GM12878 (cell line): ENCODE measurements at regions not wholly inside any gene's neighbourhood (a gene's known extent, or its start where the extent isn't known, plus 50 kb on each side); places are given as distances from the start of the nearest gene placed in this dataset.

Source experiments
- ATAC-seq: fragments of 200-7000 bp; cut with Tn5 transposase; 3 replicates; pipeline ENCODE4 v1.9.1; 2020; ENCODE audit warnings: mild to moderate bottlenecking, moderate library complexity
- BruUV-seq: library from RNA; stranded (reverse); fragments of 400-500 nt; replicated peaks from 2 replicates; lab custom pipeline; 2021; lab: Mats Ljungman, UMichigan
- CTCF ChIA-PET: fragments of 300-600 bp; sonication (Branson Sonifier 250); formaldehyde crosslinking; extraction: SDS; loops from one replicate; lab custom pipeline; 2021; ENCODE audit warnings: inconsistent platforms; lab: Yijun Ruan, JAX
- POLR2A ChIA-PET: fragments of 350-600 bp; formaldehyde crosslinking; extraction: SDS; loops from one replicate; lab custom pipeline; 2021; ENCODE audit warnings: inconsistent platforms; lab: Charles Lee
- RAD21 ChIA-PET: fragments of 300-600 bp; sonication (Branson Sonifier 250); formaldehyde crosslinking; loops from one replicate; lab custom pipeline; 2023; ENCODE audit warnings: antibody characterized with exemption; ENCODE audit not compliant: unreplicated experiment; lab: Charles Lee
- SMC1A ChIA-PET: fragments of 300-600 bp; sonication (Branson Sonifier 250); formaldehyde crosslinking; loops from one replicate; lab custom pipeline; 2023; ENCODE audit not compliant: unreplicated experiment, uncharacterized antibody; lab: Charles Lee
- DNase-seq: peaks from one replicate; pipeline ENCODE4 v3.0.0-alpha.2; 2011; ENCODE audit warnings: low read depth, low spot score
- FAIRE-seq: peaks from 3 replicates; lab custom pipeline; 2011; peaks lifted over from hg19 to GRCh38; lab: Jason Lieb, UNC
- H2AFZ ChIP-seq: 2 replicates; pipeline ENCODE4 v1.6.0; 2011; ENCODE audit warnings: low read depth, low read length, control low read depth; ENCODE audit not compliant: control insufficient read depth
- H3K27ac ChIP-seq: 2 replicates; pipeline ENCODE4 v1.5.1; 2011; ENCODE audit warnings: control low read depth; ENCODE audit not compliant: control insufficient read depth, insufficient read depth
- H3K27me3 ChIP-seq, 2 experiments: replicated peaks in 1 of 2; 2 replicates each; pipeline versions ENCODE4 v1.6.0 to v1.6.1; 2011; ENCODE audit warnings: low read length in 1 of 2; ENCODE audit not compliant: control insufficient read depth in 2 of 2, insufficient read depth in 2 of 2
- H3K36me3 ChIP-seq, 2 experiments: 2 replicates each; pipeline ENCODE4 v1.5.1; 2011; ENCODE audit warnings: low read length in 1 of 2; ENCODE audit not compliant: control insufficient read depth in 2 of 2, insufficient read depth in 2 of 2
- H3K4me1 ChIP-seq: 2 replicates; pipeline ENCODE4 v1.6.1; 2011; ENCODE audit warnings: mild to moderate bottlenecking, low read length, moderate library complexity, mixed read lengths; ENCODE audit not compliant: control insufficient read depth, insufficient read depth
- H3K4me2 ChIP-seq: 2 replicates; pipeline ENCODE4 v1.6.0; 2011; ENCODE audit warnings: control low read depth; ENCODE audit not compliant: control insufficient read depth, insufficient read depth
- H3K4me3 ChIP-seq: fragments of 200-600 bp; sonication (generic); 2 replicates; pipeline ENCODE4 v1.5.1; 2016
- H3K79me2 ChIP-seq: 2 replicates; pipeline ENCODE4 v1.6.0; 2011; ENCODE audit warnings: low read length; ENCODE audit not compliant: control insufficient read depth, insufficient read depth
- H3K9ac ChIP-seq: 2 replicates; pipeline ENCODE4 v1.8.0; 2011; ENCODE audit warnings: low read length, control low read depth, mixed read lengths; ENCODE audit not compliant: control insufficient read depth, insufficient read depth
- H3K9me3 ChIP-seq: replicated peaks from 3 replicates; pipeline ENCODE4 v1.5.1; 2011; ENCODE audit warnings: mild to moderate bottlenecking, low read length; ENCODE audit not compliant: control insufficient read depth, insufficient read depth
- H4K20me1 ChIP-seq: 2 replicates; pipeline ENCODE4 v1.6.0; 2011; ENCODE audit not compliant: control insufficient read depth, insufficient read depth
- GATAD2B ChIP-seq: fragments of 450-650 bp; conservative IDR thresholded peaks from 2 replicates; pipeline ENCODE4 v1.6.1; 2017; ENCODE audit warnings: low read depth, mild to moderate bottlenecking, moderate library complexity
- IKZF2 ChIP-seq, 2 experiments: fragments of 450-650 bp; IDR thresholded peaks; 2 replicates each; pipeline ENCODE4 v1.6.1; 2017; ENCODE audit warnings: mild to moderate bottlenecking in 2 of 2, moderate library complexity in 2 of 2
- SUZ12 ChIP-seq: fragments of 200-600 bp; sonication (generic); IDR thresholded peaks from one replicate; pipeline ENCODE4 v1.6.1; 2018; ENCODE audit warnings: antibody characterized with exemption, mild to moderate bottlenecking; ENCODE audit not compliant: unreplicated experiment
- in situ Hi-C: fragments of 300-500 bp; cut with MboI; formaldehyde crosslinking; loops from 9 replicates; pipeline ENCODE4 v1.14.3; 2018; ENCODE audit warnings: mixed read lengths
- intact Hi-C: fragments of 100-400 bp; cut with micrococcal nuclease; formaldehyde crosslinking; loops from one replicate; pipeline ENCODE4 v1.14.2; 2022; ENCODE audit not compliant: unreplicated experiment
- TF ChIP-seq, protein P1 (sequence below): fragments of 450-650 bp; IDR thresholded peaks from 2 replicates; pipeline ENCODE4 v1.6.1; 2016; ENCODE audit warnings: mild to moderate bottlenecking
- TF ChIP-seq, protein P2 (sequence below), 3 experiments: IDR thresholded peaks in 2 of 3; conservative IDR thresholded peaks in 1 of 3; 2 replicates each; pipeline ENCODE4 v1.5.1; 2011; ENCODE audit warnings: low read depth in 3 of 3, low read length in 3 of 3, mild to moderate bottlenecking in 3 of 3, control low read depth in 2 of 3, moderate library complexity in 2 of 3, inconsistent platforms in 1 of 3, mixed read lengths in 1 of 3; ENCODE audit not compliant: control insufficient read depth in 2 of 3, insufficient read depth in 1 of 3; ENCODE audit errors: extremely low read depth in 1 of 3

- TF ChIP-seq, protein P1, sequence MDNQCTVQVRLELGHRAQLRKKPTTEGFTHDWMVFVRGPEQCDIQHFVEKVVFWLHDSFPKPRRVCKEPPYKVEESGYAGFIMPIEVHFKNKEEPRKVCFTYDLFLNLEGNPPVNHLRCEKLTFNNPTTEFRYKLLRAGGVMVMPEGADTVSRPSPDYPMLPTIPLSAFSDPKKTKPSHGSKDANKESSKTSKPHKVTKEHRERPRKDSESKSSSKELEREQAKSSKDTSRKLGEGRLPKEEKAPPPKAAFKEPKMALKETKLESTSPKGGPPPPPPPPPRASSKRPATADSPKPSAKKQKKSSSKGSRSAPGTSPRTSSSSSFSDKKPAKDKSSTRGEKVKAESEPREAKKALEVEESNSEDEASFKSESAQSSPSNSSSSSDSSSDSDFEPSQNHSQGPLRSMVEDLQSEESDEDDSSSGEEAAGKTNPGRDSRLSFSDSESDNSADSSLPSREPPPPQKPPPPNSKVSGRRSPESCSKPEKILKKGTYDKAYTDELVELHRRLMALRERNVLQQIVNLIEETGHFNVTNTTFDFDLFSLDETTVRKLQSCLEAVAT = no peak
- TF ChIP-seq SUZ12 = no peak
- TF ChIP-seq, all 136 proteins: peak for 0
These were observed 173.0 kb downstream of the MRPS30 start (continued) for GRCh38 chr5:44981708-44982107.

DNA sequence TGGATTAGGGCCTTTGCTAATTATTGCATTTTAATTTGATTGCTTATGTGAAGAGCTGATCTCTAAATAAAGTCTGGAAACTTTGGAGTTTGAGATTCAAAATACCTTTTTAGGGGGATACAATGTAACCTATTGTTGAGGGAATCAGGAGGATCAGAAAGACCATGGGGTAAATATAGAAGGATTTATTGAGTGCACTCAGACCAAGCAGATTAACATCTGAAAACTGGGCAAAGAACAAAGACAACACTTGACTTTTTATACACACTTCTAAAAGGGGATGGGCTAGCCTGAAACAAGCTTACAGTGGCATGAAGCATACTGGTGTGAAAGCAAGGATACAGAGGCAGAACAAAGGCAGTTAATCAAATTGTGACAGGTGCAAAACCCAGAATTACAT lies 174.3 kb downstream of the MRPS30 start:
- H3K9me3 ChIP-seq = no peaks in the 10 kb centered on the region; the same call in 2 of the 3 replicates
- SMC1A ChIA-PET = no interaction called here
- RAD21 ChIA-PET = no interaction called here
- H3K4me3 ChIP-seq = no peak overlapping the region
- H3K4me1 ChIP-seq = no peaks in the 10 kb centered on the region
- DNase-seq = no peak
- no peak overlapping the region for H3K27ac ChIP-seq
- intact Hi-C loops (no loop called here), in situ Hi-C loops (no loop called here)
- no peak overlapping the region for H2AFZ ChIP-seq
- no peak overlapping the region for H3K4me2 ChIP-seq
- no peak overlapping the region for H3K9ac ChIP-seq
- no TSS peak for BruUV-seq
- TF ChIP-seq IKZF2 (IDR thresholded peaks at IDR 0.05) (no peak), GATAD2B (no peak)
- TF ChIP-seq, protein P2, sequence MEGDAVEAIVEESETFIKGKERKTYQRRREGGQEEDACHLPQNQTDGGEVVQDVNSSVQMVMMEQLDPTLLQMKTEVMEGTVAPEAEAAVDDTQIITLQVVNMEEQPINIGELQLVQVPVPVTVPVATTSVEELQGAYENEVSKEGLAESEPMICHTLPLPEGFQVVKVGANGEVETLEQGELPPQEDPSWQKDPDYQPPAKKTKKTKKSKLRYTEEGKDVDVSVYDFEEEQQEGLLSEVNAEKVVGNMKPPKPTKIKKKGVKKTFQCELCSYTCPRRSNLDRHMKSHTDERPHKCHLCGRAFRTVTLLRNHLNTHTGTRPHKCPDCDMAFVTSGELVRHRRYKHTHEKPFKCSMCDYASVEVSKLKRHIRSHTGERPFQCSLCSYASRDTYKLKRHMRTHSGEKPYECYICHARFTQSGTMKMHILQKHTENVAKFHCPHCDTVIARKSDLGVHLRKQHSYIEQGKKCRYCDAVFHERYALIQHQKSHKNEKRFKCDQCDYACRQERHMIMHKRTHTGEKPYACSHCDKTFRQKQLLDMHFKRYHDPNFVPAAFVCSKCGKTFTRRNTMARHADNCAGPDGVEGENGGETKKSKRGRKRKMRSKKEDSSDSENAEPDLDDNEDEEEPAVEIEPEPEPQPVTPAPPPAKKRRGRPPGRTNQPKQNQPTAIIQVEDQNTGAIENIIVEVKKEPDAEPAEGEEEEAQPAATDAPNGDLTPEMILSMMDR (IDR thresholded peaks at IDR 0.05 in 2 of 3, conservative IDR thresholded peaks at IDR 0.05 in 1 of 3; ENCODE audit: control insufficient read depth in 2 of 3, extremely low read depth in 1 of 3, insufficient read depth in 1 of 3, low read depth in 3 of 3, low read length in 3 of 3) = no peak
- TF ChIP-seq, protein P1 = no peak
- no peaks in the 10 kb centered on the region for H4K20me1 ChIP-seq
- FAIRE-seq = no peak
- POLR2A ChIA-PET = no interaction called here
- CTCF ChIA-PET = no interaction called here
- no peaks in the 10 kb centered on the region for H3K36me3 ChIP-seq
- ATAC-seq = no peak
- H3K79me2 ChIP-seq = no peaks in the 10 kb centered on the region
- H3K27me3 ChIP-seq = no peaks in the 10 kb centered on the region
